Adipocyte (in vitro differentiated cells): ENCODE measurements at regions not wholly inside any gene's neighbourhood (a gene's known extent, or its start where the extent isn't known, plus 50 kb on each side); places are given as distances from the start of the nearest gene placed in this dataset.

ENCODE experiments used
- DNase-seq: peaks from one replicate; pipeline ENCODE4 v3.0.0-alpha.2; 2015; ENCODE audit warnings: low read depth
- H3K27me3 ChIP-seq: replicated peaks from 2 replicates; pipeline ENCODE4 v1.7.0; 2013; ENCODE audit warnings: mild to moderate bottlenecking, low read length, moderate library complexity; ENCODE audit not compliant: control insufficient read depth, insufficient read depth
- H3K36me3 ChIP-seq: 2 replicates; pipeline ENCODE4 v1.7.0; 2013; ENCODE audit warnings: low read length, mild to moderate bottlenecking, moderate library complexity; ENCODE audit not compliant: control insufficient read depth, insufficient read depth, severe bottlenecking
- H3K4me1 ChIP-seq: 2 replicates; pipeline ENCODE4 v1.7.0; 2013; ENCODE audit warnings: mild to moderate bottlenecking, low read length, moderate library complexity; ENCODE audit not compliant: control insufficient read depth, insufficient read depth
- H3K4me3 ChIP-seq: 2 replicates; pipeline ENCODE4 v1.7.0; 2013; ENCODE audit warnings: mild to moderate bottlenecking, low read length, moderate library complexity
- H3K9ac ChIP-seq: 2 replicates; pipeline ENCODE4 v1.7.0; 2013; ENCODE audit warnings: mild to moderate bottlenecking, low read length, moderate library complexity
- H3K9me3 ChIP-seq: 2 replicates; pipeline ENCODE4 v1.7.0; 2013; ENCODE audit warnings: mild to moderate bottlenecking, low read length, moderate library complexity; ENCODE audit not compliant: control insufficient read depth

DNA sequence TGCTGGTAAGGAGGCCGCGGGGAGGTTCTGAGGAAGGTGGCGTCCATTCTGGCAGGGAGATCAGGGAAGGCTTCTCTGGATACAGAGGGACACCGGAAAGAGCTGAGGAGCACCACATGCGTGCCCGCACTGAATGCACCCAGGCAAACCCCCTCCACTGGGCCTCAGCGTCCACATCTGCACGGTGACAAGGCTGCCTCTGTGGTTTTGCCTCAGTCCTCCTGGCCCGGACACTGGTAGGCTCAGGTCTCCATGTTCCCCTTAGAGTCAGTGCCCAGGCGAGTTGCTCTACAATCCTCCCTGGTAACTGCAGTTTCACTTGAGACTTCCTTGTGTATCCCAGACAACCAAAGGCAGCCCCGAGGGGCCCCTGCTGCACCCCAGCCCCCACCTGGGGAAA, 173.3 kb downstream of the MELK start:
- no peaks in the 10 kb centered on the region for H3K36me3 ChIP-seq
- no peak overlapping the region for H3K4me3 ChIP-seq
- no peaks in the 10 kb centered on the region for H3K9me3 ChIP-seq
- no peaks in the 10 kb centered on the region for H3K4me1 ChIP-seq
- DNase-seq: no peak
- peaks cover 67% of the 10 kb centered on the region for H3K27me3 ChIP-seq
- H3K9ac ChIP-seq: no peak overlapping the region

GRCh38 chr9:36746415-36746814, 173.7 kb downstream of the MELK start:
- H3K27me3 ChIP-seq: peaks cover 69% of the 10 kb centered on the region
- no peaks in the 10 kb centered on the region for H3K9me3 ChIP-seq
- no peak overlapping the region for H3K4me3 ChIP-seq
- no peak overlapping the region for H3K9ac ChIP-seq
- H3K36me3 ChIP-seq: no peaks in the 10 kb centered on the region
- no peak for DNase-seq
- no peaks in the 10 kb centered on the region for H3K4me1 ChIP-seq

- Histone ChIP-seq H3K4me3 (no peak overlapping the region), H3K4me1 (no peaks in the 10 kb centered on the region), H3K36me3 (no peaks in the 10 kb centered on the region), H3K9ac (no peak overlapping the region), H3K27me3 (peaks cover 66% of the 10 kb centered on the region), H3K9me3 (no peaks in the 10 kb centered on the region)
- DNase-seq: peak; percentile 68
Measured at GRCh38 chr9:36748322-36748899, 175.7 kb downstream of the MELK start.

- H3K27me3 ChIP-seq: peaks cover 66% of the 10 kb centered on the region
Measured at GRCh38 chr9:36749461-36749860, 176.8 kb downstream of the MELK start.

DNA sequence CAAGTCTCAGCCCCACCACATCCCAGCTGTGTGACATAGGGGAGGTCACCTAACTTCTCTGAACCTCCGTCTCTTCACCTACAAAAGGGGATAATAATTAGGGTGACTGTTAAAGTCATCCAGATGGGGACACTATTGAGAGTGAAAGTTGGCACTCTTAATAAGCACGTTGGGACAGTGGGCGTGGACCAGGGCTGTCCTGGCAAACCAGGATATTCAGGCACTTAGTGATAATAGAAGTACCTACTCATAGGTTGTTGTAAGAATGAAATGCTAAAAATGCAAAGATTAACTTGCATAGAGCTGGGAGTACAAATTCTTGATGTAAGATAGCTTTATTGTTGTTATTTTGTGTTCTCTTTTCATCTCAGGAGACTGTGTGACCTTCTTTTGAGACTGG, 177.9 kb downstream of the MELK start:
- peaks cover 74% of the 10 kb centered on the region for H3K27me3 ChIP-seq
- no peak for DNase-seq
- H3K36me3 ChIP-seq: no peaks in the 10 kb centered on the region
- no peaks in the 10 kb centered on the region for H3K4me1 ChIP-seq
- H3K9me3 ChIP-seq: no peaks in the 10 kb centered on the region
- H3K4me3 ChIP-seq: no peak overlapping the region
- no peak overlapping the region for H3K9ac ChIP-seq

More at GRCh38 chr9:36749461-36749860, 176.8 kb downstream of the MELK start:
- H3K4me1 ChIP-seq: no peaks in the 10 kb centered on the region
- no peaks in the 10 kb centered on the region for H3K9me3 ChIP-seq
- no peak overlapping the region for H3K4me3 ChIP-seq
- no peaks in the 10 kb centered on the region for H3K36me3 ChIP-seq
- no peak overlapping the region for H3K9ac ChIP-seq
- DNase-seq: no peak

GRCh38 chr9:36755019-36755418, 182.3 kb downstream of the MELK start:
- no peaks in the 10 kb centered on the region for H3K9me3 ChIP-seq

DNA sequence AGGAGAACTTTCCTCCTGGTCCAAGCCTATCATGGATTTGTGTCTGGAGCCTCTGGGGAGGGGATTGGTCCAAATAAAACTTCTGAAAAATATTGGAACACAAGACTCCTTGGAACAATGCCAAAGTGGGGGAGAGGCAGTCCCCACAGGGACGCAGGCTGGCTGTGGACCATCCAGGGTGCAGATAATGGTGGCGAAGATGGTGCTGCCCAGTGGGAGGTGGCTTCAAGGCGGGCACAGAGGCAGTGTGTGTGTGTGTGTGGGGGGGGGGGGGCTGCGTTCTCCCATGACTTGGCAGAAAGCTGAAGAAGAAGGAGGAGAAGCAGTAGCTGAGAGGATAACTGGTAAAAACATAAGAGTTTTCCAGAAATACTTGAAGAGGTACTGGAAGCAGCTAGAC, 186.4 kb downstream of the MELK start:
- Histone ChIP-seq H3K9ac (no peak overlapping the region), H3K27me3 (peaks cover 89% of the 10 kb centered on the region), H3K4me1 (no peaks in the 10 kb centered on the region), H3K4me3 (no peak overlapping the region), H3K36me3 (no peaks in the 10 kb centered on the region), H3K9me3 (no peaks in the 10 kb centered on the region)
- no peak for DNase-seq

More at GRCh38 chr9:36755019-36755418, 182.3 kb downstream of the MELK start:
- H3K4me1 ChIP-seq: no peaks in the 10 kb centered on the region
- H3K4me3 ChIP-seq: no peak overlapping the region
- no peak overlapping the region for H3K9ac ChIP-seq
- DNase-seq: no peak
- peaks cover 90% of the 10 kb centered on the region for H3K27me3 ChIP-seq
- H3K36me3 ChIP-seq: no peaks in the 10 kb centered on the region

DNA sequence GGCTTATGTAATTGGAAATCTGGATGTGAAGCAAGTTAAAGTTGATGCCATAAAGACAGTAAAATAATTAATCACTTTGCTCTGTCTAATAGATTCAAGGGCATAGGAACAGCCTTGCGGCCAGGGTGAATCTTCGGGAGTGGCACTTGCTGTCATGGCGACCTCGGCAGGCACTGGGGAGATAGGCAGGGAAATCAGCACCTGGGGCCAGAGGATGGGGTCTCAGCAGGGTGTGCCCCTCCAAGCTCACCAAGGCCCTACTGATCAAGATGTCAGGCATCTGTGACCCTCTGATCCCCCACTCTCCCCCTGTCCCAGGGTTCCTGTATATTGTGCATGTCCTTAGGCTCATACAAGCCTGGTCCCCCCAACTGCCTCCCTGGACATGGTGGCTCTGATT, 187.3 kb downstream of the MELK start:
- Histone ChIP-seq H3K4me3 (no peak overlapping the region), H3K36me3 (no peaks in the 10 kb centered on the region), H3K9me3 (no peaks in the 10 kb centered on the region), H3K4me1 (no peaks in the 10 kb centered on the region), H3K9ac (no peak overlapping the region), H3K27me3 (peaks cover 86% of the 10 kb centered on the region)
- no peak for DNase-seq

DNA sequence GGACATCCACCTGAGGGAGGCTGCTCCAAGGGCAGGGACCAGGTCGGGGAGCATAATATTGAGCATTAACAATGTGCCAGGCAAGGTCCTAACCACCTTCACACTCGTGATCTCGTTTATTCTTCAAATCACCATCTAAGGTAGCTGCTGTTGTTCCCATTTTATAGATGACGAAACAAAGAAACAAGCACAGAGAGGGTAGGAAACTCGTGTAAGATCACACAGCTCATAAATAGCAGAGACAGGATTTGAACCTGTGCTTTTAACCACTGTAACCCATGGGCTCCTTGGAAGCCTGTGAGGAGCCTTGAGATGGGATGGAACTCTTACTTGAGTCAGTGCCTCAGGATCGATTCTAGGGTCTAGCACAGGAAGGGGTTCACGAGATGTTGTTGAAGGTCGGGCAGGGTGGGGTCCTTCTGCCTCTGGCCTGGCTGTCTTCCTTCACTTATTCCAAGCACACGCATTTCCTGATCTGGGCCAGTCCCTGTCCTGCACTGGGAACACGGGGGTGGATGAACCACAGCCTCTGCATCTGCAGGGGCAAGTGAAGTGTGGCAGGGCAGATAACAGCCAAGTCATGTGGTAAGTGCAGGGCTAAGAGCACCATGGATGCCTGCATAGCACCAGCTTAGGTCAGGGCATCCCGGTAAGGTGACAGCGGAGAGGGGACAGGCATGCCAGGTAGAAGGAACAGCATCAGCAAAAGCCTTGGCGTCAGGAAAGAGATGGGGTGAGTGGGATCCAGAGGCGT, 188.1 kb downstream of the MELK start:
- H3K4me1 ChIP-seq: no peaks in the 10 kb centered on the region
- H3K9ac ChIP-seq: no peak overlapping the region
- peaks cover 86% of the 10 kb centered on the region for H3K27me3 ChIP-seq
- H3K36me3 ChIP-seq: no peaks in the 10 kb centered on the region
- DNase-seq: no peak
- no peaks in the 10 kb centered on the region for H3K9me3 ChIP-seq
- H3K4me3 ChIP-seq: no peak overlapping the region

GRCh38 chr9:36762958-36763357, 190.3 kb downstream of the MELK start:
- no peak for DNase-seq
- Histone ChIP-seq H3K4me1 (no peaks in the 10 kb centered on the region), H3K36me3 (no peaks in the 10 kb centered on the region), H3K9ac (no peak overlapping the region), H3K27me3 (peaks cover 72% of the 10 kb centered on the region), H3K4me3 (no peak overlapping the region), H3K9me3 (no peaks in the 10 kb centered on the region)

DNA sequence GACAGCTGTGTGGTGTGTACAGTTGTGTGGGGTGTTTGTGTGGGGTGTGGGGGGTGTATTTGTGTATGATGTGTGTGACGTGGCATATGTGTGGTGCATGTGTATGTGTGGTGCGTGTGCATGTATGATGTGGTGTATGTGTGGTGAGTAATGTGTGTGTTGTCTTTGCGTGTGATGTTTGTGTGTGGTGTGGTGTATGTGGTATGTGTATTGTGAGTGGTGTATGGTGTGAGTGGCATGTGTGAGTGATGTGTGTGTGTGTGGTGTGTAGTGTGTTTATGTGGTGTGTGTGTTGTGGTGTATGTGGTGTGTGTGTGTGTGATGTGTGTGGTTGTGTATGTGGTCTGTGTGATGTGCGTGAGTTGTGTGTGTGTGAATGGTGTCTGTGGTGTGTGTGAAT, 191.1 kb downstream of the MELK start:
- Histone ChIP-seq H3K9me3 (no peaks in the 10 kb centered on the region), H3K4me1 (no peaks in the 10 kb centered on the region), H3K27me3 (peaks cover 64% of the 10 kb centered on the region), H3K9ac (no peak overlapping the region), H3K4me3 (no peak overlapping the region), H3K36me3 (no peaks in the 10 kb centered on the region)
- no peak for DNase-seq
